ENCODE measurements at regions not wholly inside any gene's neighbourhood (a gene's known extent, or its start where the extent isn't known, plus 50 kb on each side); places are given as distances from the start of the nearest gene placed in this dataset.
"Not testable (repeated sequence)": the region's sequence is repeated elsewhere in the genome, so short reads cannot be mapped to it uniquely, and the experiment has no call there.

- TF ChIP-seq CTCF (IDR thresholded peaks at IDR 0.05; ENCODE audit: low read depth, low read length), result no peak
- H3K4me3 ChIP-seq (ENCODE audit: low read depth, low read length), result no peak overlapping the region
Measured at GRCh38 chr1:14285238-14285637, 313.2 kb upstream of the KAZN start.

- not testable (repeated sequence) for H3K4me3 ChIP-seq (ENCODE audit: low read depth, low read length)
Measured at GRCh38 chr1:14291182-14291581, 307.3 kb upstream of the KAZN start.

- H3K4me3 ChIP-seq (ENCODE audit: low read depth, low read length), result no peak overlapping the region
- no peak for TF ChIP-seq CTCF (IDR thresholded peaks at IDR 0.05; ENCODE audit: low read depth, low read length)
Measured at GRCh38 chr1:14292520-14292919, 306.0 kb upstream of the KAZN start.

- TF ChIP-seq CTCF (IDR thresholded peaks at IDR 0.05; ENCODE audit: low read depth, low read length), result no peak
- H3K4me3 ChIP-seq (ENCODE audit: low read depth, low read length), result no peak overlapping the region
Measured at GRCh38 chr1:14294006-14294405, 304.5 kb upstream of the KAZN start.

GRCh38 chr1:14294860-14295536 lies 303.5 kb upstream of the KAZN start:
- TF ChIP-seq CTCF (IDR thresholded peaks at IDR 0.05; ENCODE audit: low read depth, low read length), result no peak

GRCh38 chr1:14296795-14297194 lies 301.7 kb upstream of the KAZN start:
- H3K4me3 ChIP-seq (ENCODE audit: low read depth, low read length), result no peak overlapping the region
- TF ChIP-seq CTCF (IDR thresholded peaks at IDR 0.05; ENCODE audit: low read depth, low read length), result no peak

More at GRCh38 chr1:14294860-14295536, 303.5 kb upstream of the KAZN start:
- H3K4me3 ChIP-seq (ENCODE audit: low read depth, low read length), result no peak overlapping the region

- no peak for TF ChIP-seq CTCF (IDR thresholded peaks at IDR 0.05; ENCODE audit: low read depth, low read length)
- no peak overlapping the region for H3K4me3 ChIP-seq (ENCODE audit: low read depth, low read length)
Measured at GRCh38 chr1:14297356-14297755, 301.1 kb upstream of the KAZN start.

GRCh38 chr1:14298806-14299205 lies 299.7 kb upstream of the KAZN start:
- no peak overlapping the region for H3K4me3 ChIP-seq (ENCODE audit: low read depth, low read length)
- no peak for TF ChIP-seq CTCF (IDR thresholded peaks at IDR 0.05; ENCODE audit: low read depth, low read length)
